ENCODE measurements at regions not wholly inside any gene's neighbourhood (a gene's known extent, or its start where the extent isn't known, plus 50 kb on each side); places are given as distances from the start of the nearest gene placed in this dataset.
"Not testable (repeated sequence)": the region's sequence is repeated elsewhere in the genome, so short reads cannot be mapped to it uniquely, and the experiment has no call there.

GRCh38 chr2:8597094-8597493 is 84.8 kb upstream of the ID2 start:
- no peaks in the 10 kb centered on the region for H3K9me3 Mint-ChIP-seq

GRCh38 chr2:8597559-8598225 is 84.2 kb upstream of the ID2 start:
- no peak for DNase-seq
- Mint-ChIP-seq H3K4me3 (no peak overlapping the region), H3K9me3 (no peaks in the 10 kb centered on the region), H3K27ac (no peak overlapping the region), H3K4me1 (ENCODE audit: low read depth) (peaks cover 15% of the 10 kb centered on the region), H3K36me3 (ENCODE audit: low read depth) (no peaks in the 10 kb centered on the region), H3K27me3 (no peaks in the 10 kb centered on the region)

More at GRCh38 chr2:8597094-8597493, 84.8 kb upstream of the ID2 start:
- Mint-ChIP-seq H3K36me3 (ENCODE audit: low read depth) (no peaks in the 10 kb centered on the region), H3K27ac (no peak overlapping the region), H3K27me3 (no peaks in the 10 kb centered on the region), H3K4me3 (no peak overlapping the region), H3K4me1 (ENCODE audit: low read depth) (peaks cover 13% of the 10 kb centered on the region)
- DNase-seq: no peak

GRCh38 chr2:8598295-8599165 is 83.3 kb upstream of the ID2 start:
- Mint-ChIP-seq H3K27ac (no peak overlapping the region), H3K4me3 (no peak overlapping the region), H3K27me3 (no peaks in the 10 kb centered on the region), H3K9me3 (no peaks in the 10 kb centered on the region), H3K36me3 (ENCODE audit: low read depth) (no peaks in the 10 kb centered on the region), H3K4me1 (ENCODE audit: low read depth) (peaks cover 18% of the 10 kb centered on the region)
- no peak for DNase-seq

GRCh38 chr2:8599421-8600242 is 82.2 kb upstream of the ID2 start:
- DNase-seq: no peak
- Mint-ChIP-seq H3K36me3 (ENCODE audit: low read depth) (no peaks in the 10 kb centered on the region), H3K27ac (no peak overlapping the region), H3K4me3 (no peak overlapping the region), H3K9me3 (no peaks in the 10 kb centered on the region), H3K4me1 (ENCODE audit: low read depth) (peaks cover 12% of the 10 kb centered on the region), H3K27me3 (no peaks in the 10 kb centered on the region)

GRCh38 chr2:8600456-8600855 is 81.4 kb upstream of the ID2 start:
- no peaks in the 10 kb centered on the region for H3K27me3 Mint-ChIP-seq
- H3K4me3 Mint-ChIP-seq: no peak overlapping the region
- H3K4me1 Mint-ChIP-seq (ENCODE audit: low read depth): peaks cover 6% of the 10 kb centered on the region
- DNase-seq: no peak
- H3K36me3 Mint-ChIP-seq (ENCODE audit: low read depth): no peaks in the 10 kb centered on the region
- H3K9me3 Mint-ChIP-seq: no peaks in the 10 kb centered on the region
- H3K27ac Mint-ChIP-seq: no peak overlapping the region

- H3K9me3 Mint-ChIP-seq: no peaks in the 10 kb centered on the region
- no peaks in the 10 kb centered on the region for H3K36me3 Mint-ChIP-seq (ENCODE audit: low read depth)
- no peak for DNase-seq
- H3K27me3 Mint-ChIP-seq: no peaks in the 10 kb centered on the region
- H3K4me3 Mint-ChIP-seq: no peak overlapping the region
- H3K27ac Mint-ChIP-seq: no peak overlapping the region
- H3K4me1 Mint-ChIP-seq (ENCODE audit: low read depth): peaks cover 25% of the 10 kb centered on the region
Measured at GRCh38 chr2:8602809-8603208, 79.0 kb upstream of the ID2 start.

- not testable (repeated sequence) for DNase-seq; H3K27ac Mint-ChIP-seq; H3K36me3 Mint-ChIP-seq (ENCODE audit: low read depth); H3K27me3 Mint-ChIP-seq; H3K9me3 Mint-ChIP-seq; H3K4me3 Mint-ChIP-seq
- peaks cover 31% of the 10 kb centered on the region for H3K4me1 Mint-ChIP-seq (ENCODE audit: low read depth)
Measured at GRCh38 chr2:8603356-8603755, 78.5 kb upstream of the ID2 start.

- no peak overlapping the region for H3K27ac Mint-ChIP-seq
- H3K27me3 Mint-ChIP-seq: no peaks in the 10 kb centered on the region
- H3K4me3 Mint-ChIP-seq: no peak overlapping the region
- peaks cover 40% of the 10 kb centered on the region for H3K4me1 Mint-ChIP-seq (ENCODE audit: low read depth)
- no peak for DNase-seq
- no peaks in the 10 kb centered on the region for H3K9me3 Mint-ChIP-seq
- H3K36me3 Mint-ChIP-seq (ENCODE audit: low read depth): no peaks in the 10 kb centered on the region
Measured at GRCh38 chr2:8604262-8604661, 77.6 kb upstream of the ID2 start.

- Mint-ChIP-seq H3K27me3 (no peaks in the 10 kb centered on the region), H3K36me3 (ENCODE audit: low read depth) (no peaks in the 10 kb centered on the region), H3K4me3 (no peak overlapping the region), H3K9me3 (peaks cover 4% of the 10 kb centered on the region), H3K27ac (no peak overlapping the region), H3K4me1 (ENCODE audit: low read depth) (peaks cover 41% of the 10 kb centered on the region)
- DNase-seq: no peak
Measured at GRCh38 chr2:8605351-8606065, 76.3 kb upstream of the ID2 start.

GRCh38 chr2:8606226-8606625 is 75.6 kb upstream of the ID2 start:
- Mint-ChIP-seq H3K4me3 (no peak overlapping the region), H3K27ac (no peak overlapping the region), H3K36me3 (ENCODE audit: low read depth) (no peaks in the 10 kb centered on the region), H3K27me3 (no peaks in the 10 kb centered on the region), H3K4me1 (ENCODE audit: low read depth) (peaks cover 41% of the 10 kb centered on the region), H3K9me3 (peaks cover 9% of the 10 kb centered on the region)
- DNase-seq: no peak

GRCh38 chr2:8606649-8607550 is 75.0 kb upstream of the ID2 start:
- peaks cover 41% of the 10 kb centered on the region for H3K4me1 Mint-ChIP-seq (ENCODE audit: low read depth)
- DNase-seq: no peak
- no peaks in the 10 kb centered on the region for H3K27me3 Mint-ChIP-seq
- H3K4me3 Mint-ChIP-seq: no peak overlapping the region
- no peaks in the 10 kb centered on the region for H3K36me3 Mint-ChIP-seq (ENCODE audit: low read depth)
- H3K9me3 Mint-ChIP-seq: peaks cover 9% of the 10 kb centered on the region
- no peak overlapping the region for H3K27ac Mint-ChIP-seq

- Mint-ChIP-seq H3K27ac (no peak overlapping the region), H3K27me3 (no peaks in the 10 kb centered on the region), H3K9me3 (peaks cover 9% of the 10 kb centered on the region), H3K4me1 (ENCODE audit: low read depth) (peaks cover 40% of the 10 kb centered on the region), H3K4me3 (no peak overlapping the region), H3K36me3 (ENCODE audit: low read depth) (no peaks in the 10 kb centered on the region)
- DNase-seq: no peak
Measured at GRCh38 chr2:8607606-8608005, 74.2 kb upstream of the ID2 start.

GRCh38 chr2:8608411-8608954 is 73.4 kb upstream of the ID2 start:
- no peaks in the 10 kb centered on the region for H3K36me3 Mint-ChIP-seq (ENCODE audit: low read depth)
- no peaks in the 10 kb centered on the region for H3K27me3 Mint-ChIP-seq
- peak overlapping the region; percentile 8 for H3K4me3 Mint-ChIP-seq
- DNase-seq: no peak
- peaks cover 9% of the 10 kb centered on the region for H3K9me3 Mint-ChIP-seq
- peaks cover 39% of the 10 kb centered on the region for H3K4me1 Mint-ChIP-seq (ENCODE audit: low read depth)
- peak overlapping the region; percentile 85 for H3K27ac Mint-ChIP-seq

Measured in activated T-cell treated with anti-CD3 and anti-CD28 coated beads, Interleukin-2, amount 50 U/mL, for 24 hours (primary cell).